22Rv1 (cell line): ENCODE measurements at regions not wholly inside any gene's neighbourhood (a gene's known extent, or its start where the extent isn't known, plus 50 kb on each side); places are given as distances from the start of the nearest gene placed in this dataset.
"Not testable (repeated sequence)": the region's sequence is repeated elsewhere in the genome, so short reads cannot be mapped to it uniquely, and the experiment has no call there.

Source experiments
- ZFX ChIP-seq: fragments of 450-650 bp; IDR thresholded peaks from 2 replicates; pipeline ENCODE4 v1.6.1; 2017; ENCODE audit warnings: antibody characterized with exemption, borderline replicate concordance
- TF ChIP-seq, protein P1 (sequence below): fragments of 450-650 bp; IDR thresholded peaks from 2 replicates; pipeline ENCODE4 v1.5.1; 2017; ENCODE audit warnings: mild to moderate bottlenecking

DNA sequence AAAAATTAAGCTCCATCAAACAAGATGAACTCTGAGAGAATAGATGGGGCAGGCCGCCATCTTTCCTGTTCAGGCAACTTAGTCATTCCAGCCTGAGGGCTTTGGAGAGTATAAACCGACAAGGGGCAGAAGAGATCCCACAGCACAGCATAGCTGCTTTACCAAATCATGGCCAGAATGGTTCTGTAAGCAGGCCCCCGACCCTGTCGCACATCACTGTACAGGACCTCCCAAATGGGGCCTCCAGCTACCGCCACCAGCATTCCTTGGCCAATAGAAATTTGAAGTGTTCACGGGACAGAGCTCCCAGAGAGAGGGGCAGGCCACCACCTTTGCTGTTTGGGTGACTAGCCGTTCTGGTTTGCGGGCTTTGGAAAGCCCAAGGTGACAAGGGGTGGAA, 594.1 kb downstream of the CWH43 start:
- TF ChIP-seq, protein P1, sequence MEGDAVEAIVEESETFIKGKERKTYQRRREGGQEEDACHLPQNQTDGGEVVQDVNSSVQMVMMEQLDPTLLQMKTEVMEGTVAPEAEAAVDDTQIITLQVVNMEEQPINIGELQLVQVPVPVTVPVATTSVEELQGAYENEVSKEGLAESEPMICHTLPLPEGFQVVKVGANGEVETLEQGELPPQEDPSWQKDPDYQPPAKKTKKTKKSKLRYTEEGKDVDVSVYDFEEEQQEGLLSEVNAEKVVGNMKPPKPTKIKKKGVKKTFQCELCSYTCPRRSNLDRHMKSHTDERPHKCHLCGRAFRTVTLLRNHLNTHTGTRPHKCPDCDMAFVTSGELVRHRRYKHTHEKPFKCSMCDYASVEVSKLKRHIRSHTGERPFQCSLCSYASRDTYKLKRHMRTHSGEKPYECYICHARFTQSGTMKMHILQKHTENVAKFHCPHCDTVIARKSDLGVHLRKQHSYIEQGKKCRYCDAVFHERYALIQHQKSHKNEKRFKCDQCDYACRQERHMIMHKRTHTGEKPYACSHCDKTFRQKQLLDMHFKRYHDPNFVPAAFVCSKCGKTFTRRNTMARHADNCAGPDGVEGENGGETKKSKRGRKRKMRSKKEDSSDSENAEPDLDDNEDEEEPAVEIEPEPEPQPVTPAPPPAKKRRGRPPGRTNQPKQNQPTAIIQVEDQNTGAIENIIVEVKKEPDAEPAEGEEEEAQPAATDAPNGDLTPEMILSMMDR = not testable (repeated sequence)
- not testable (repeated sequence) for TF ChIP-seq ZFX
